ENCODE measurements at regions not wholly inside any gene's neighbourhood (a gene's known extent, or its start where the extent isn't known, plus 50 kb on each side); places are given as distances from the start of the nearest gene placed in this dataset.

DNA sequence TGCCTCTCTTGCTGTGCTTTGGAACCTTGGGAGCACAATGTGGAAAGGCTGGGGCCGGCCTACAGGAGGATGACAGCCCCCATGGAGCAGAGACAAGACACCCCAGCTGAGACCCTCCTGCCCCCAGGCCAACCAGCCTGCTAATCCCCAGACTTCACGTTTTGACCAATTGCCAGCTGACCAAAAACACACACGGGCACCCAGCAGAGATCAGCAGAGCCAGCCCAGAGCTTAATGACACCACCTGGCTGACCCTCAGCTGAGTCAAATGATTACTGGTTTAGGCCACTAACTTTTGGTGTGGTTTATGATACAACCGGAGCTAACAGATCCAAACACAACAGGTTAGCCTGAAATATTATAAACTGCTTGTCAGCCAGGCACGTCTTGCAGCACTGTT lies 111.2 kb upstream of the KIF5B start:
- Mint-ChIP-seq H3K27me3 (peaks cover 33% of the 10 kb centered on the region), H3K9me3 (no peaks in the 10 kb centered on the region), H3K27ac (no peak overlapping the region), H3K4me1 (peaks cover 0 to 4% (median 0%) of the 10 kb centered on the region in 4 donors), H3K36me3 (no peaks in the 10 kb centered on the region), H3K4me3 (no peak overlapping the region)
- DNase-seq: no peak
- no peaks in the 10 kb centered on the region for H3K4me1 ChIP-seq (ENCODE audit: control insufficient read depth, insufficient read depth, low read length, poor library complexity, severe bottlenecking)
- H3K27me3 ChIP-seq (ENCODE audit: control insufficient read depth, insufficient read depth, low read length): no peaks in the 10 kb centered on the region
- no peaks in the 10 kb centered on the region for H3K36me3 ChIP-seq (ENCODE audit: control insufficient read depth, insufficient read depth, low read length)
- ATAC-seq (ENCODE audit: low read depth in 2 of 2): no peak
- H3K27ac ChIP-seq (ENCODE audit: insufficient read depth, low read length, poor library complexity, severe bottlenecking): no peak overlapping the region
- no peak overlapping the region for H3K4me3 ChIP-seq (ENCODE audit: low read depth, low read length)
- no peaks in the 10 kb centered on the region for H3K9me3 ChIP-seq (ENCODE audit: control insufficient read depth in 2 of 2, low read length in 2 of 2)

DNA sequence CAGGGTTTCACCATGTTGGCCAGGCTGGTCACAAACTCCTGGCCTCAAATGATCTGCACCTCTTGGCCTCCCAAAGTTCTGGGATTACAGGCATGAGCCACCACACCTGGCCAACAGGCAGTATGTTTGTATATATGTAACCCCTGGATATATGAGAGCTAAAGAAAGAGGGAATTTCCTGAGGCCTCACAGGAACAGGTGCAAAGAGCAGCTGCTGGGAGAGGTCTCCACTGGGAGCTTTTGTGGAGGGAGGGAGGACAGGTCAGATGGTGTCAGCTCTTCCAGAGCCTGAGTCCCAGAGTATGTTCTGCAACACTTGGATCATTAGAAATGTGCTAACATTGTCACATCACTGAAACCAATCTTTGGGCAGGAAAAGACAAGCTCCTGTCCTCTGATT lies 110.1 kb upstream of the KIF5B start:
- no peak for ATAC-seq (ENCODE audit: low read depth in 2 of 2)
- Mint-ChIP-seq H3K9me3 (no peaks in the 10 kb centered on the region), H3K27me3 (peaks cover 36% of the 10 kb centered on the region)

DNA sequence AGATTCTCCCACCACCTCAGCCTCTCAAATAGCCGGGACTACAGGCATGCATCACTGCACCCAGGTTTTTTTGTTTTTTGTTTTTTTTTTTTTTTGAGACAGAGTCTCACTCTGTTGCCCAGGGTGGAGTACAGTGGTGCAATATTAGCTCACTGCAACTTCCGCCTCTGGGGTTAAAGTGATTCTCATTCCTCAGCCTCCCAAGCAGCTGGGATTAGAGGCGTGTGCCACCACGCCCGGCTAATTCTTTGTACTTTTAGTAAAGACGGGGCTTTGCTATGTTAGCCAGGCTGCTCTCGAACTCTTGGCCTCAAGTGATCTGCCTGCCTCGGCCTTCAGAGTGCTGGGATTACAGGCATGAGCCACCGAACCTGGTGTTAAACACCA lies 107.5 kb upstream of the KIF5B start:
- ATAC-seq (ENCODE audit: low read depth in 2 of 2) (no peak), DNase-seq (no peak)
- H3K27ac ChIP-seq (ENCODE audit: insufficient read depth, low read length, poor library complexity, severe bottlenecking): no peak overlapping the region
- no peaks in the 10 kb centered on the region for H3K4me1 ChIP-seq (ENCODE audit: control insufficient read depth, insufficient read depth, low read length, poor library complexity, severe bottlenecking)
- no peak overlapping the region for H3K4me3 Mint-ChIP-seq
- no peaks in the 10 kb centered on the region for H3K27me3 ChIP-seq (ENCODE audit: control insufficient read depth, insufficient read depth, low read length)
- no peaks in the 10 kb centered on the region for H3K9me3 Mint-ChIP-seq
- H3K4me3 ChIP-seq (ENCODE audit: low read depth, low read length): no peak overlapping the region
- no peaks in the 10 kb centered on the region for H3K36me3 ChIP-seq (ENCODE audit: control insufficient read depth, insufficient read depth, low read length)
- no peaks in the 10 kb centered on the region for H3K36me3 Mint-ChIP-seq
- H3K27me3 Mint-ChIP-seq: peaks cover 18% of the 10 kb centered on the region
- H3K27ac Mint-ChIP-seq: peak overlapping the region in 1 of 3 donors; percentile 63
- no peaks in the 10 kb centered on the region for H3K4me1 Mint-ChIP-seq
- no peaks in the 10 kb centered on the region for H3K9me3 ChIP-seq (ENCODE audit: control insufficient read depth in 2 of 2, low read length in 2 of 2)

More for the DNA sequence above, 110.1 kb upstream of the KIF5B start:
- H3K27ac Mint-ChIP-seq: no peak overlapping the region
- no peaks in the 10 kb centered on the region for H3K27me3 ChIP-seq (ENCODE audit: control insufficient read depth, insufficient read depth, low read length)
- peaks cover 0 to 4% (median 0%) of the 10 kb centered on the region in 4 donors for H3K4me1 Mint-ChIP-seq
- no peak for DNase-seq
- no peaks in the 10 kb centered on the region for H3K36me3 ChIP-seq (ENCODE audit: control insufficient read depth, insufficient read depth, low read length)
- no peak overlapping the region for H3K27ac ChIP-seq (ENCODE audit: insufficient read depth, low read length, poor library complexity, severe bottlenecking)
- no peaks in the 10 kb centered on the region for H3K36me3 Mint-ChIP-seq
- no peak overlapping the region for H3K4me3 Mint-ChIP-seq
- no peaks in the 10 kb centered on the region for H3K4me1 ChIP-seq (ENCODE audit: control insufficient read depth, insufficient read depth, low read length, poor library complexity, severe bottlenecking)
- H3K9me3 ChIP-seq (ENCODE audit: control insufficient read depth in 2 of 2, low read length in 2 of 2): no peaks in the 10 kb centered on the region
- H3K4me3 ChIP-seq (ENCODE audit: low read depth, low read length): no peak overlapping the region

DNA sequence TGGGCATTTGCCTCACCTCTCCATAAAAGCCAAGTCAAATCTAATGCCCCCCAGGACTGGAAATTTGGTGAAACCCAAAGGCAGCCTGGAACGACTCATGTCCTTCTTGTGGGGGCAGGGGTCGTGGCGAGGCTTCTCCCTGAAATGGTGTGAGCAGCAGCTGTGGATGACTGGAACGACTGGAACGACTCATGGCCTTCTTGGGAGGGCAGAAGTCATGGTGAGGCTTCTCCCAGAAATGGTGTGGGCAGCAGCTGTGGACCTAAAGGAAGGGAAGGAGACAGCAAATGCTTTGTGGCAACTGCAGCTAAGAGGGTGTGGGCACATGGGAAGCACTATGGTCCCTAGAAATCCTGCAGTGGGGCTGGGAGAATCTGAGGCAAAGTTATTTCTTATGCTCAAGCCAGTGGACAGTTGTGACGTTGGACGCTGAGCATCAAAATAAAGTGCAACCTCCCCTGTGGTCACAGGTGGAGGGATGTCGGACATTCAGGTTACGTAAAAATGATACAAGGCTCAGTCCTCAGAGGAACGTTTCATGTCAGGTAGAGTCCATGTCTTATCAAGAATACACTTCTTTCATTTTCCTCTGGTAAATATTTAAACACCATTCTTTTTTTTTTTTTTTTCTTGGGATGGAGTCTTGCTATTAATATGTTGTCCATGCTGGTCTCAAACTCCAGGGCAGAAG lies 107.0 kb upstream of the KIF5B start:
- DNase-seq (no peak), ATAC-seq (ENCODE audit: low read depth in 2 of 2) (no peak)
- no peaks in the 10 kb centered on the region for H3K9me3 ChIP-seq (ENCODE audit: control insufficient read depth in 2 of 2, low read length in 2 of 2)
- Mint-ChIP-seq H3K4me1 (no peaks in the 10 kb centered on the region), H3K36me3 (no peaks in the 10 kb centered on the region), H3K9me3 (no peaks in the 10 kb centered on the region), H3K27ac (no peak overlapping the region), H3K27me3 (peaks cover 12% of the 10 kb centered on the region), H3K4me3 (no peak overlapping the region)
- H3K4me3 ChIP-seq (ENCODE audit: low read depth, low read length): no peak overlapping the region
- H3K36me3 ChIP-seq (ENCODE audit: control insufficient read depth, insufficient read depth, low read length): no peaks in the 10 kb centered on the region
- H3K4me1 ChIP-seq (ENCODE audit: control insufficient read depth, insufficient read depth, low read length, poor library complexity, severe bottlenecking): no peaks in the 10 kb centered on the region
- H3K27ac ChIP-seq (ENCODE audit: insufficient read depth, low read length, poor library complexity, severe bottlenecking): no peak overlapping the region
- no peaks in the 10 kb centered on the region for H3K27me3 ChIP-seq (ENCODE audit: control insufficient read depth, insufficient read depth, low read length)

DNA sequence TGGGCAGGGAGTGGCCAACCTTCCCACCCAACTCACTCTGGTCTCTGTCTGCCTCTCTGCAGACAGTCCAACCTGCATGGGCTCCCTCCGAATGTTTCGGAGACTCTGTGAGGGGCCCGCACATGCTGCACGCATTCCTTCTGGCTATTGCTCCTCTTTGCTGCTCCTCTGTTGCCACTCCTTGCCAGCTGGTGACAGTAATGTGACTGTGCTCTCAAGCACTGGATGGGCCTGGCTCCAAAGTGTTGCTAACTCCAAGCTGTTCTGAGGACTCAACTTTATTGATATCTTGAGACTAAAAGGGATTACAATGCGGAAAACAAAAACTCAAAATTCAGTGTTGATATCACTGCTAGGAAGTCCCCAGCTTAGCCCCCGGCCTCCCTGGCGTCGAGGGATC lies 105.4 kb upstream of the KIF5B start:
- H3K36me3 Mint-ChIP-seq: no peaks in the 10 kb centered on the region
- no peak overlapping the region for H3K27ac ChIP-seq (ENCODE audit: insufficient read depth, low read length, poor library complexity, severe bottlenecking)
- no peak overlapping the region for H3K27ac Mint-ChIP-seq
- no peak overlapping the region for H3K4me3 ChIP-seq (ENCODE audit: low read depth, low read length)
- DNase-seq (no peak), ATAC-seq (ENCODE audit: low read depth in 2 of 2) (no peak)
- peaks cover 15% of the 10 kb centered on the region for H3K27me3 Mint-ChIP-seq
- H3K4me3 Mint-ChIP-seq: no peak overlapping the region
- no peaks in the 10 kb centered on the region for H3K4me1 Mint-ChIP-seq
- H3K4me1 ChIP-seq (ENCODE audit: control insufficient read depth, insufficient read depth, low read length, poor library complexity, severe bottlenecking): no peaks in the 10 kb centered on the region
- no peaks in the 10 kb centered on the region for H3K36me3 ChIP-seq (ENCODE audit: control insufficient read depth, insufficient read depth, low read length)
- H3K27me3 ChIP-seq (ENCODE audit: control insufficient read depth, insufficient read depth, low read length): no peaks in the 10 kb centered on the region
- no peaks in the 10 kb centered on the region for H3K9me3 ChIP-seq (ENCODE audit: control insufficient read depth in 2 of 2, low read length in 2 of 2)
- H3K9me3 Mint-ChIP-seq: no peaks in the 10 kb centered on the region

- H3K4me1 Mint-ChIP-seq: no peaks in the 10 kb centered on the region
- Histone ChIP-seq H3K36me3 (ENCODE audit: control insufficient read depth, insufficient read depth, low read length) (no peaks in the 10 kb centered on the region), H3K27me3 (ENCODE audit: control insufficient read depth, insufficient read depth, low read length) (no peaks in the 10 kb centered on the region), H3K9me3 (ENCODE audit: control insufficient read depth in 2 of 2, low read length in 2 of 2) (no peaks in the 10 kb centered on the region), H3K4me1 (ENCODE audit: control insufficient read depth, insufficient read depth, low read length, poor library complexity, severe bottlenecking) (no peaks in the 10 kb centered on the region), H3K4me3 (ENCODE audit: low read depth, low read length) (no peak overlapping the region), H3K27ac (ENCODE audit: insufficient read depth, low read length, poor library complexity, severe bottlenecking) (no peak overlapping the region)
- no peak overlapping the region for H3K4me3 Mint-ChIP-seq
- DNase-seq (no peak), ATAC-seq (ENCODE audit: low read depth in 2 of 2) (no peak)
- no peak overlapping the region for H3K27ac Mint-ChIP-seq
- peaks cover 15% of the 10 kb centered on the region for H3K27me3 Mint-ChIP-seq
- H3K9me3 Mint-ChIP-seq: peaks cover 0 to 2% (median 0%) of the 10 kb centered on the region in 7 donors
- H3K36me3 Mint-ChIP-seq: no peaks in the 10 kb centered on the region
Observed at GRCh38 chr10:32160864-32161263, 104.6 kb upstream of the KIF5B start.

DNA sequence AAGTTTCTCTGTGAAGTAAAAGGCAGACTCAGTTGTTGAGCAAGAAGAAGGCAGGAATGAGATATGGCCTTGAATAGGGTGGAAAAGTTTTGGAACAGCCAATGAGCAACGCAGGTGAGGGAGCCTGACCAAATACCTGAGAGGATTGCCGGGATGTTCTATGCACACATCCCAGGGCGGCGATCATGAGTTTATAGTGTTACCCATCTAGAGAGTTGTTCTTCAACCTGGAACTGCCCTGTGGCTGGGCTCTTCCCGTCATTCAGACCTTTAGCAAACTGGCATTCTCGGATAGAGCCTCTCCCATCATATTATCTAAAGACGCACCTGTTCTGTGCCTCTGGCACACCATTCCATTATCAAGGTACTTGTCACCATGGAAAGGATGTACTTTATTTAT lies 103.0 kb upstream of the KIF5B start:
- Histone ChIP-seq H3K27ac (ENCODE audit: insufficient read depth, low read length, poor library complexity, severe bottlenecking) (no peak overlapping the region), H3K9me3 (ENCODE audit: control insufficient read depth in 2 of 2, low read length in 2 of 2) (no peaks in the 10 kb centered on the region), H3K36me3 (ENCODE audit: control insufficient read depth, insufficient read depth, low read length) (no peaks in the 10 kb centered on the region), H3K4me3 (ENCODE audit: low read depth, low read length) (no peak overlapping the region), H3K4me1 (ENCODE audit: control insufficient read depth, insufficient read depth, low read length, poor library complexity, severe bottlenecking) (no peaks in the 10 kb centered on the region), H3K27me3 (ENCODE audit: control insufficient read depth, insufficient read depth, low read length) (no peaks in the 10 kb centered on the region)
- no peak for ATAC-seq (ENCODE audit: low read depth in 2 of 2)
- Mint-ChIP-seq H3K27ac (no peak overlapping the region), H3K4me1 (no peaks in the 10 kb centered on the region), H3K9me3 (peaks cover 0 to 14% (median 4%) of the 10 kb centered on the region in 7 donors), H3K36me3 (no peaks in the 10 kb centered on the region), H3K4me3 (no peak overlapping the region), H3K27me3 (peaks cover 15% of the 10 kb centered on the region)
- DNase-seq: no peak

- peaks cover 5 to 7% of the 10 kb centered on the region in 2 experiments for H3K9me3 ChIP-seq (ENCODE audit: control insufficient read depth in 2 of 2, low read length in 2 of 2)
- Mint-ChIP-seq H3K27me3 (peaks cover 5% of the 10 kb centered on the region), H3K36me3 (peaks cover 3% of the 10 kb centered on the region), H3K4me3 (no peak overlapping the region), H3K4me1 (peaks cover under 1 to 16% (median 5%) of the 10 kb centered on the region in 4 donors), H3K27ac (no peak overlapping the region), H3K9me3 (peaks cover 0 to 24% (median 10%) of the 10 kb centered on the region in 7 donors)
- no peak for ATAC-seq (ENCODE audit: low read depth in 2 of 2)
- no peak for DNase-seq
- H3K27me3 ChIP-seq (ENCODE audit: control insufficient read depth, insufficient read depth, low read length): no peaks in the 10 kb centered on the region
- H3K36me3 ChIP-seq (ENCODE audit: control insufficient read depth, insufficient read depth, low read length): no peaks in the 10 kb centered on the region
- no peak overlapping the region for H3K4me3 ChIP-seq (ENCODE audit: low read depth, low read length)
- H3K27ac ChIP-seq (ENCODE audit: insufficient read depth, low read length, poor library complexity, severe bottlenecking): no peak overlapping the region
- H3K4me1 ChIP-seq (ENCODE audit: control insufficient read depth, insufficient read depth, low read length, poor library complexity, severe bottlenecking): peaks cover 1% of the 10 kb centered on the region
Observed at GRCh38 chr10:32156031-32156495, 99.8 kb upstream of the KIF5B start.

Measured in CD4-positive, CD25-positive, alpha-beta regulatory T cell (primary cell).